Adipocyte (in vitro differentiated cells): ENCODE measurements at regions not wholly inside any gene's neighbourhood (a gene's known extent, or its start where the extent isn't known, plus 50 kb on each side); places are given as distances from the start of the nearest gene placed in this dataset.
A peak's percentile ranks its signal among the peaks of the same experiment; 100 is the strongest.
"Not testable (repeated sequence)": the region's sequence is repeated elsewhere in the genome, so short reads cannot be mapped to it uniquely, and the experiment has no call there.

ENCODE experiments used
- DNase-seq: peaks from one replicate; pipeline ENCODE4 v3.0.0-alpha.2; 2015; ENCODE audit warnings: low read depth
- H3K27me3 ChIP-seq: replicated peaks from 2 replicates; pipeline ENCODE4 v1.7.0; 2013; ENCODE audit warnings: mild to moderate bottlenecking, low read length, moderate library complexity; ENCODE audit not compliant: control insufficient read depth, insufficient read depth
- H3K36me3 ChIP-seq: 2 replicates; pipeline ENCODE4 v1.7.0; 2013; ENCODE audit warnings: low read length, mild to moderate bottlenecking, moderate library complexity; ENCODE audit not compliant: control insufficient read depth, insufficient read depth, severe bottlenecking
- H3K4me1 ChIP-seq: 2 replicates; pipeline ENCODE4 v1.7.0; 2013; ENCODE audit warnings: mild to moderate bottlenecking, low read length, moderate library complexity; ENCODE audit not compliant: control insufficient read depth, insufficient read depth
- H3K4me3 ChIP-seq: 2 replicates; pipeline ENCODE4 v1.7.0; 2013; ENCODE audit warnings: mild to moderate bottlenecking, low read length, moderate library complexity
- H3K9ac ChIP-seq: 2 replicates; pipeline ENCODE4 v1.7.0; 2013; ENCODE audit warnings: mild to moderate bottlenecking, low read length, moderate library complexity
- H3K9me3 ChIP-seq: 2 replicates; pipeline ENCODE4 v1.7.0; 2013; ENCODE audit warnings: mild to moderate bottlenecking, low read length, moderate library complexity; ENCODE audit not compliant: control insufficient read depth

- H3K4me3 ChIP-seq, H3K27me3 ChIP-seq, H3K36me3 ChIP-seq, H3K9me3 ChIP-seq, H3K4me1 ChIP-seq, H3K9ac ChIP-seq, DNase-seq: not testable (repeated sequence)
These were observed 151.8 kb downstream of the DLL1 start for GRCh38 chr6:170139046-170139445.

- Histone ChIP-seq H3K27me3 (peaks cover 8% of the 10 kb centered on the region), H3K4me3 (no peak overlapping the region), H3K9me3 (no peaks in the 10 kb centered on the region), H3K36me3 (no peaks in the 10 kb centered on the region), H3K4me1 (no peaks in the 10 kb centered on the region), H3K9ac (no peak overlapping the region)
- DNase-seq: no peak
These were observed 152.7 kb downstream of the DLL1 start for GRCh38 chr6:170137911-170138910.

- Histone ChIP-seq H3K36me3 (no peaks in the 10 kb centered on the region), H3K9ac (peak overlapping the region; percentile 24), H3K9me3 (no peaks in the 10 kb centered on the region), H3K27me3 (peaks cover 8% of the 10 kb centered on the region), H3K4me3 (no peak overlapping the region), H3K4me1 (no peaks in the 10 kb centered on the region)
- DNase-seq: no peak
These were observed 153.5 kb downstream of the DLL1 start for GRCh38 chr6:170137176-170137891.

GRCh38 chr6:170136541-170137175 lies 154.2 kb downstream of the DLL1 start:
- DNase-seq: no peak
- Histone ChIP-seq H3K9me3 (no peaks in the 10 kb centered on the region), H3K4me1 (no peaks in the 10 kb centered on the region), H3K36me3 (no peaks in the 10 kb centered on the region), H3K4me3 (no peak overlapping the region), H3K27me3 (peaks cover 4% of the 10 kb centered on the region), H3K9ac (no peak overlapping the region)

GRCh38 chr6:170135821-170136471 lies 154.9 kb downstream of the DLL1 start:
- no peak for DNase-seq
- Histone ChIP-seq H3K27me3 (peaks cover 4% of the 10 kb centered on the region), H3K36me3 (no peaks in the 10 kb centered on the region), H3K4me3 (no peak overlapping the region), H3K9ac (no peak overlapping the region), H3K4me1 (no peaks in the 10 kb centered on the region), H3K9me3 (no peaks in the 10 kb centered on the region)

GRCh38 chr6:170135461-170135820 lies 155.4 kb downstream of the DLL1 start:
- Histone ChIP-seq H3K9me3 (no peaks in the 10 kb centered on the region), H3K36me3 (no peaks in the 10 kb centered on the region), H3K27me3 (peaks cover 4% of the 10 kb centered on the region), H3K4me3 (no peak overlapping the region), H3K9ac (no peak overlapping the region), H3K4me1 (no peaks in the 10 kb centered on the region)
- DNase-seq: no peak

GRCh38 chr6:170134471-170135440 lies 156.1 kb downstream of the DLL1 start:
- Histone ChIP-seq H3K27me3 (peaks cover 4% of the 10 kb centered on the region), H3K9ac (no peak overlapping the region), H3K9me3 (no peaks in the 10 kb centered on the region), H3K4me3 (no peak overlapping the region), H3K4me1 (no peaks in the 10 kb centered on the region), H3K36me3 (no peaks in the 10 kb centered on the region)
- DNase-seq: no peak

GRCh38 chr6:170134031-170134470 lies 156.8 kb downstream of the DLL1 start:
- no peak for DNase-seq

GRCh38 chr6:170132561-170132991 lies 158.3 kb downstream of the DLL1 start:
- Histone ChIP-seq H3K9ac (no peak overlapping the region), H3K36me3 (no peaks in the 10 kb centered on the region), H3K9me3 (peaks cover under 1% of the 10 kb centered on the region), H3K4me1 (no peaks in the 10 kb centered on the region), H3K27me3 (peaks cover 15% of the 10 kb centered on the region), H3K4me3 (no peak overlapping the region)
- no peak for DNase-seq

More at GRCh38 chr6:170134031-170134470, 156.8 kb downstream of the DLL1 start:
- Histone ChIP-seq H3K4me3 (no peak overlapping the region), H3K9ac (no peak overlapping the region), H3K36me3 (no peaks in the 10 kb centered on the region), H3K4me1 (no peaks in the 10 kb centered on the region), H3K9me3 (no peaks in the 10 kb centered on the region), H3K27me3 (peaks cover 7% of the 10 kb centered on the region)

GRCh38 chr6:170132011-170132521 lies 158.8 kb downstream of the DLL1 start:
- H3K27me3 ChIP-seq: peaks cover 19% of the 10 kb centered on the region
- no peak for DNase-seq

More at GRCh38 chr6:170132011-170132521, 158.8 kb downstream of the DLL1 start:
- Histone ChIP-seq H3K4me1 (no peaks in the 10 kb centered on the region), H3K36me3 (no peaks in the 10 kb centered on the region), H3K9me3 (peaks cover 6% of the 10 kb centered on the region), H3K4me3 (no peak overlapping the region), H3K9ac (no peak overlapping the region)
